T follicular helper cell (primary cell): ENCODE measurements at regions not wholly inside any gene's neighbourhood (a gene's known extent, or its start where the extent isn't known, plus 50 kb on each side); places are given as distances from the start of the nearest gene placed in this dataset.

ENCODE experiments used
- DNase-seq: peaks from one replicate; pipeline ENCODE4 v3.0.0-alpha.2; 2020; ENCODE audit warnings: low read depth

- DNase-seq = no peak
Measured at GRCh38 chr11:80346353-80347059, 905.7 kb upstream of the TENM4 start.

- DNase-seq = no peak
Measured at GRCh38 chr11:80343436-80343835, 902.6 kb upstream of the TENM4 start.

GRCh38 chr11:80338231-80338630 is 897.4 kb upstream of the TENM4 start:
- DNase-seq = no peak

GRCh38 chr11:80331694-80332093 is 890.9 kb upstream of the TENM4 start:
- DNase-seq = no peak

GRCh38 chr11:80330264-80330663 is 889.4 kb upstream of the TENM4 start:
- DNase-seq = no peak

- DNase-seq = no peak
Measured at GRCh38 chr11:80328774-80329173, 887.9 kb upstream of the TENM4 start.

GRCh38 chr11:80327956-80328614 is 887.3 kb upstream of the TENM4 start:
- no peak for DNase-seq

GRCh38 chr11:80321786-80322185 is 881.0 kb upstream of the TENM4 start:
- DNase-seq = no peak

- no peak for DNase-seq
Measured at GRCh38 chr11:80320765-80321164, 879.9 kb upstream of the TENM4 start.

GRCh38 chr11:80320226-80320625 is 879.4 kb upstream of the TENM4 start:
- no peak for DNase-seq

- DNase-seq = no peak
Measured at GRCh38 chr11:80317612-80318011, 876.8 kb upstream of the TENM4 start.

GRCh38 chr11:80315200-80315599 is 874.4 kb upstream of the TENM4 start:
- no peak for DNase-seq

GRCh38 chr11:80309301-80309700 is 868.5 kb upstream of the TENM4 start:
- DNase-seq = no peak

GRCh38 chr11:80307676-80308075 is 866.8 kb upstream of the TENM4 start:
- no peak for DNase-seq

- no peak for DNase-seq
Measured at GRCh38 chr11:80297858-80298632, 857.2 kb upstream of the TENM4 start.

GRCh38 chr11:80293293-80293692 is 852.5 kb upstream of the TENM4 start:
- no peak for DNase-seq

GRCh38 chr11:80284946-80285785 is 844.3 kb upstream of the TENM4 start:
- DNase-seq = no peak

GRCh38 chr11:80282643-80283042 is 841.8 kb upstream of the TENM4 start:
- DNase-seq = no peak

GRCh38 chr11:80281194-80281593 is 840.4 kb upstream of the TENM4 start:
- no peak for DNase-seq

- no peak for DNase-seq
Measured at GRCh38 chr11:80280737-80281136, 839.9 kb upstream of the TENM4 start.

GRCh38 chr11:80261776-80262175 is 820.9 kb upstream of the TENM4 start:
- no peak for DNase-seq
